ENCODE measurements at regions not wholly inside any gene's neighbourhood (a gene's known extent, or its start where the extent isn't known, plus 50 kb on each side); places are given as distances from the start of the nearest gene placed in this dataset.

DNA sequence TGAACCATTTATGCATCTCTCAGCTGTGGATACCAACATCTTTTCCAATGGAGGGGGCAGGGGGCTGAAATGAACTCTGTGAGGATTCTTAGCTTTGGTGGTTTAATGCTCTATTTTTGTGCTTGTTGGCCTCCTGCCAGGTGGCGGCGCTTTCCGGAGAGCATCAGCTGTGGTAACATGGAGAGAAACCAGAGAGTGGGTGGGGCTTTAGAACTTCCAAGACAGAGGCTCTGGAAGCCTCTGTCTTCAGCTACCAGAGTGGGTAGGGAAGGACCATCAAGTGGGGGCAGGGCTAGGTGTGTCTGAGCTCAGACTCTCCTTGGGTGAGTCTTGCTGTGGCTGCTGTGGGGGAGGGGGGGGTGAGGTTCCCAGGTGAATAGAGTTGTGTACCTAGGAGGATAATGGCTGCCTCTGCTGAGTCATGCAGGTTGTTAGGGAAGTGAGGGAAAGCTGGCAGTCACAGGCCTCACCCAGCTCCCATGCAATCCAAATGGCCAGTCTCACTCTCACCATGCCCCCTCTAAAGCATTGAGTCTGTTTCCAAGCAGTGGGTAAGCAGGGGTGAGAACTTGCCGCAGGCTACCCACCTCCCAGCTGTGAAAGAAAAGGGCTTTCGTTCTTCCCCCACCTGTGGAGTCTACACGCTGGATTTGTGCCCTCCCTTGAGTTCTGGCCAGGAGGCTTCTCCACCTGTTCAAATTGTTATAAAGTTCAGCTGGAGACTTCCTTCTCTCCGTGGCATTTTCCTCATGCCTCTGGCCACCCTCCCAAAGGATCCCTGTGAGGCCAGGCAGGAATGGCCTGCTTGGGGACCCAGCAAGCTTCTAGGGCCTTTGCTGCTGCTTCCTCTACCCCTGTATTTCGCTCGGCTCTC, 527.0 kb downstream of the NEBL start:
- DNase-seq = no peak
- intact Hi-C loops (cut with DNase I) = no loop called here

- no peak for DNase-seq
- intact Hi-C loops (cut with DNase I) = no loop called here
Observed at GRCh38 chr10:20363684-20364083, 533.4 kb downstream of the NEBL start.

DNA sequence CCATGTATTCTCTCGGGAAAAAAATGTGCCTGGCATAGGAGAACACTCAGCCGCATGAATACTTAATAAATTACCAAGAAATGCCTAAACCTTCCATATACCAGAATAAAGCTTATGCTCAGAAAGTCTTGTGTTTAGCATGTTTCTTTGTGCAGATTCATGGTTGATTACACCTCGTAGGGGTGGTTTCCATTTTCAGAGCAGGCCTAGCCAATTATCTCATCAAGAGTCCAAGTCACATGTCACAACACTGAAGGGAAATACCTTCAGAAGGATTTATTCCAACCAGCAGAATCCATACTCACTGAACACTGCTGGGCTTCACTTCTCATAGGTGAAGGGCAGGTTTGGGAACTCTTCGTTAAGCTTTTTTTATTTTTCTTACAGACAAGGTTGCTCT, 539.7 kb downstream of the PLXDC2 start:
- no peak for DNase-seq
- intact Hi-C loops (cut with DNase I) = no loop called here

DNA sequence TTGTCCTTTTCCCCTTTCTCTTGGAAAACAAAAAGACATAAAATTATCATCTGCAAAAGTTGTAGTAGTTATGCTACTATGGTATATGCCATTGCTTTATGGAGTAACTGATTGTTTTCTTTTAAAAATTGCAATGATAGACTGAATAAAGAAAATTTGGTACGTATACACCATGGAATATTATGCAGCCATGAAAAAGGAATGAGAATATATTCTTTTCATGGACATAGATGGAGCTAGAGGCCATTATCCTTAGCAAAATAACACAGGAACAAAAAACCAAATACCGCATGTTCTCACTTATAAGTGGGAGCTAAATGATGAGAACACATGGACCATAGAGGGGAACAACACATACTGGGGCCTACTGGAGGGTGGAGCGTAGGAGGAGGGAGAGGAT, 538.8 kb downstream of the PLXDC2 start:
- DNase-seq = no peak
- intact Hi-C loops (cut with DNase I) = no loop called here

GRCh38 chr10:20354166-20354565, 537.9 kb downstream of the PLXDC2 start:
- DNase-seq = no peak

DNA sequence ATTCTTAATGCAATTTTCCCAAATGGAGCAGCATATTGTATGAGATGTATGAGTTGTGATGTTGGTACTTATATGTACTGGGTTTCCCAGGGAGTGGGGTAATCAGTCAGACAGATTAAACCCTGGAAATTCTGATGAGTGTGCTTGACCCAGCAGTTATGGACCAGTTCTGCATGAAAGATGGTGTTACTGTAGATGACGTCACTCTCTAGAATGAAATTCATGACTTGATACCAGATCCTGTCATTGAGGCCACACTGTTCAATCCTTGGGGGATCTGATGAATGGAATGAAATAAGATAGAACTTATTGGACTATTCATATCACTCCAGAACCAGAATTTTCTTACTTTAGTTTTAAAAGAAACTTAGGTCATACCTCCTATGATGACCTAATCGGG, 534.3 kb downstream of the PLXDC2 start:
- intact Hi-C loops (cut with DNase I) = no loop called here
- DNase-seq = no peak

More at GRCh38 chr10:20354166-20354565, 537.9 kb downstream of the PLXDC2 start:
- intact Hi-C loops (cut with DNase I) = no loop called here

- DNase-seq = no peak
- intact Hi-C loops (cut with DNase I) = no loop called here
Observed at GRCh38 chr10:20343036-20343435, 526.8 kb downstream of the PLXDC2 start.

All from head of caudate nucleus (tissue), 42 donors.